K562 (cell line): ENCODE measurements at regions not wholly inside any gene's neighbourhood (a gene's known extent, or its start where the extent isn't known, plus 50 kb on each side); places are given as distances from the start of the nearest gene placed in this dataset.

Experiments
- ATAC-seq: fragments of 200-7000 bp; cut with Tn5 transposase; 3 replicates; pipeline ENCODE4 v1.9.1; 2020; ENCODE audit warnings: moderate library complexity
- BruUV-seq: library from RNA; stranded (reverse); fragments of 400-500 nt; replicated peaks from 2 replicates; lab custom pipeline; 2021; lab: Mats Ljungman, UMichigan
- CTCF ChIA-PET: fragments of 300-600 bp; formaldehyde crosslinking; extraction: SDS; loops from one replicate; lab custom pipeline; 2021; ENCODE audit warnings: low intra/inter-chr PET ratio; lab: Yijun Ruan, JAX
- POLR2A ChIA-PET: fragments of 300-600, 350-650 bp; sonication (Branson Sonifier 250); formaldehyde crosslinking; extraction: SDS; loops from one replicate; lab custom pipeline; 2021; ENCODE audit warnings: antibody characterized with exemption, inconsistent platforms; lab: Yijun Ruan, JAX
- DNase-seq, 4 experiments: peaks; one replicate each; pipeline versions ENCODE4 v3.0.0 to v3.0.0-alpha.2; 2011 to 2018; ENCODE audit warnings: low spot score in 3 of 4, mixed read lengths in 3 of 4; ENCODE audit errors: extremely low read depth in 1 of 4
- FAIRE-seq: peaks from 2 replicates; lab custom pipeline; 2011; peaks lifted over from hg19 to GRCh38; lab: Jason Lieb, UNC
- H2AFZ ChIP-seq: 2 replicates; pipeline ENCODE4 v1.6.0; 2011; ENCODE audit warnings: low read depth, low read length, control low read depth, inconsistent platforms
- H3K27ac ChIP-seq: fragments of 200-600 bp; 3 replicates; pipeline ENCODE4 v1.8.0; 2011; ENCODE audit warnings: low read depth, mild to moderate bottlenecking, control low read depth, inconsistent platforms, low read length, moderate library complexity, mixed read lengths; ENCODE audit errors: extremely low read depth
- H3K27me3 ChIP-seq, 2 experiments: fragments of 300-600 bp in 1 of 2; 2 replicates in 1 of 2; 3 replicates in 1 of 2; pipeline versions ENCODE4 v1.6.0 to v1.8.0; 2011; ENCODE audit warnings: inconsistent platforms in 2 of 2, low read length in 2 of 2, mild to moderate bottlenecking in 1 of 2, mixed read lengths in 1 of 2, moderate library complexity in 1 of 2; ENCODE audit not compliant: control insufficient read depth in 2 of 2, insufficient read depth in 2 of 2
- H3K36me3 ChIP-seq: fragments of 300-600 bp; 3 replicates; pipeline ENCODE4 v1.8.0; 2011; ENCODE audit warnings: mild to moderate bottlenecking, low read length, inconsistent platforms; ENCODE audit not compliant: control insufficient read depth, insufficient read depth
- H3K4me1 ChIP-seq, 2 experiments: fragments of 200-600 bp in 1 of 2; replicated peaks in 1 of 2; 2 replicates in 1 of 2; 3 replicates in 1 of 2; pipeline versions ENCODE4 v1.5.1 to v1.8.0; 2011; ENCODE audit warnings: inconsistent platforms in 2 of 2, low read length in 2 of 2, mild to moderate bottlenecking in 1 of 2, mixed read lengths in 1 of 2, moderate library complexity in 1 of 2; ENCODE audit not compliant: control insufficient read depth in 2 of 2, insufficient read depth in 2 of 2
- H3K4me2 ChIP-seq: 2 replicates; pipeline ENCODE4 v1.6.1; 2011; ENCODE audit warnings: low read length, control low read depth, inconsistent platforms, mixed read lengths; ENCODE audit not compliant: insufficient read depth
- H3K4me3 ChIP-seq: fragments of 200-600 bp; sonication (generic), shearing (Covaris generic); 2 replicates; pipeline ENCODE4 v1.5.1; 2016; ENCODE audit warnings: control low read depth, inconsistent platforms
- H3K79me2 ChIP-seq: fragments of 200-600 bp; 3 replicates; pipeline ENCODE4 v1.8.0; 2011; ENCODE audit warnings: low read length, inconsistent platforms; ENCODE audit not compliant: control insufficient read depth, insufficient read depth
- H3K9ac ChIP-seq, 2 experiments: 2 replicates each; pipeline versions ENCODE4 v1.6.0 to v1.6.1; 2011; ENCODE audit warnings: low read depth in 2 of 2, low read length in 2 of 2, control low read depth in 1 of 2, inconsistent platforms in 1 of 2, mild to moderate bottlenecking in 1 of 2, mixed read lengths in 1 of 2; ENCODE audit not compliant: insufficient read depth in 1 of 2
- H3K9me1 ChIP-seq: one replicate; pipeline ENCODE4 v1.6.0; 2011; ENCODE audit warnings: inconsistent platforms, mild to moderate bottlenecking, low read length, moderate library complexity; ENCODE audit not compliant: control insufficient read depth, insufficient read depth
- H3K9me3 ChIP-seq: replicated peaks from 2 replicates; pipeline ENCODE4 v1.5.1; 2011; ENCODE audit warnings: low read depth, low read length, inconsistent platforms; ENCODE audit not compliant: control insufficient read depth, insufficient read depth
- H4K20me1 ChIP-seq: replicated peaks from 2 replicates; pipeline ENCODE4 v1.6.1; 2011; ENCODE audit warnings: low read length, inconsistent platforms, mixed read lengths; ENCODE audit not compliant: control insufficient read depth, insufficient read depth
- C11orf30 ChIP-seq: fragments of 450-650 bp; IDR thresholded peaks from 2 replicates; pipeline ENCODE4 v1.6.1; 2016; ENCODE audit warnings: low read depth, mild to moderate bottlenecking
- CTBP1 ChIP-seq: fragments of 450-650 bp; IDR thresholded peaks from 2 replicates; pipeline ENCODE4 v1.6.1; 2016; ENCODE audit warnings: borderline replicate concordance
- DPF2 ChIP-seq: fragments of 450-650 bp; IDR thresholded peaks from 2 replicates; pipeline ENCODE4 v1.6.1; 2016
- ILF3 ChIP-seq: fragments of 450-650 bp; IDR thresholded peaks from 2 replicates; pipeline ENCODE4 v1.6.1; 2018; ENCODE audit warnings: antibody characterized with exemption, mild to moderate bottlenecking, moderate library complexity, borderline replicate concordance
- L3MBTL2 ChIP-seq: fragments of 450-650 bp; IDR thresholded peaks from 2 replicates; pipeline ENCODE4 v1.6.1; 2016; ENCODE audit warnings: mild to moderate bottlenecking, moderate library complexity
- NFIC ChIP-seq: fragments of 450-650 bp; IDR thresholded peaks from 2 replicates; pipeline ENCODE4 v1.6.1; 2017; ENCODE audit warnings: mild to moderate bottlenecking, inconsistent platforms
- NFIX ChIP-seq: fragments of 250-450 bp; sonication (Bioruptor Pico); IDR thresholded peaks from 2 replicates; pipeline ENCODE4 v1.4.0; 2020; ENCODE audit warnings: low read depth, mild to moderate bottlenecking, moderate library complexity
- NKRF ChIP-seq: fragments of 450-650 bp; IDR thresholded peaks from 2 replicates; pipeline ENCODE4 v1.6.1; 2016; ENCODE audit warnings: borderline replicate concordance
- PRMT5 ChIP-seq: sonication (generic); formaldehyde crosslinking; IDR thresholded peaks from 2 replicates; pipeline ENCODE4 v1.5.0; 2020; ENCODE audit warnings: missing genetic modification reagents
- SMAD1 ChIP-seq: fragments of 150-350 bp; IDR thresholded peaks from 2 replicates; pipeline ENCODE4 v1.6.1; 2014; ENCODE audit warnings: low read length, low read depth; ENCODE audit not compliant: partially characterized antibody
- TCF3 ChIP-seq: sonication (generic); formaldehyde crosslinking; IDR thresholded peaks from 2 replicates; pipeline ENCODE4 v1.4.0; 2020; ENCODE audit warnings: mild to moderate bottlenecking, missing genetic modification reagents
- ZNF316 ChIP-seq: fragments of 450-650 bp; IDR thresholded peaks from 2 replicates; pipeline ENCODE4 v1.6.1; 2016
- ZNF592 ChIP-seq: fragments of 450-650 bp; IDR thresholded peaks from 2 replicates; pipeline ENCODE4 v1.6.1; 2017; ENCODE audit warnings: antibody characterized with exemption, mild to moderate bottlenecking
- WGBS: fragments of 100-300 bp; shearing (Covaris generic); methylation state at CpG from one replicate; pipeline ENCODE4 v1.1.6; 2016; ENCODE audit warnings: low coverage, mixed read lengths; ENCODE audit not compliant: insufficient coverage; ENCODE audit errors: missing lambda C conversion rate; 5-methylcytosine and 5-hydroxymethylcytosine counted together
- in situ Hi-C: fragments of 300-500 bp; cut with MboI; formaldehyde crosslinking; loops from 4 replicates; pipeline ENCODE4 v1.15.0; 2018; ENCODE audit warnings: inconsistent platforms, mixed read lengths
- intact Hi-C: fragments of 100-400 bp; cut with micrococcal nuclease; formaldehyde crosslinking; loops from 2 replicates; pipeline ENCODE4 v1.14.2; 2022
- TF ChIP-seq, protein P1 (sequence below): fragments of 450-650 bp; IDR thresholded peaks from 2 replicates; pipeline ENCODE4 v1.6.1; 2018; ENCODE audit not compliant: partially characterized antibody

- in situ Hi-C loops, result no loop called here
- BruUV-seq, result no TSS peak
- TF ChIP-seq NKRF (no peak), CTBP1 (peak; percentile 32; the same call in 1 of the 2 replicates), ZNF592 (peak; percentile 37; the same call in 1 of the 2 replicates), PRMT5 (CRISPR knock-in tag) (no peak), TCF3 (CRISPR knock-in tag) (0 out of 2 replicates have a peak, but pooled peaks have one; percentile 9), SMAD1 (peak; percentile 56), NFIX (peak; percentile 81), ILF3 (no peak), C11orf30 (peak; percentile 54; the same call in 1 of the 2 replicates), DPF2 (0 out of 2 replicates have a peak, but pooled peaks have one; percentile 20), NFIC (peak; percentile 98), L3MBTL2 (0 out of 2 replicates have a peak, but pooled peaks have one; percentile 20), ZNF316 (0 out of 2 replicates have a peak, but pooled peaks have one; percentile 7)
- TF ChIP-seq, protein P1, sequence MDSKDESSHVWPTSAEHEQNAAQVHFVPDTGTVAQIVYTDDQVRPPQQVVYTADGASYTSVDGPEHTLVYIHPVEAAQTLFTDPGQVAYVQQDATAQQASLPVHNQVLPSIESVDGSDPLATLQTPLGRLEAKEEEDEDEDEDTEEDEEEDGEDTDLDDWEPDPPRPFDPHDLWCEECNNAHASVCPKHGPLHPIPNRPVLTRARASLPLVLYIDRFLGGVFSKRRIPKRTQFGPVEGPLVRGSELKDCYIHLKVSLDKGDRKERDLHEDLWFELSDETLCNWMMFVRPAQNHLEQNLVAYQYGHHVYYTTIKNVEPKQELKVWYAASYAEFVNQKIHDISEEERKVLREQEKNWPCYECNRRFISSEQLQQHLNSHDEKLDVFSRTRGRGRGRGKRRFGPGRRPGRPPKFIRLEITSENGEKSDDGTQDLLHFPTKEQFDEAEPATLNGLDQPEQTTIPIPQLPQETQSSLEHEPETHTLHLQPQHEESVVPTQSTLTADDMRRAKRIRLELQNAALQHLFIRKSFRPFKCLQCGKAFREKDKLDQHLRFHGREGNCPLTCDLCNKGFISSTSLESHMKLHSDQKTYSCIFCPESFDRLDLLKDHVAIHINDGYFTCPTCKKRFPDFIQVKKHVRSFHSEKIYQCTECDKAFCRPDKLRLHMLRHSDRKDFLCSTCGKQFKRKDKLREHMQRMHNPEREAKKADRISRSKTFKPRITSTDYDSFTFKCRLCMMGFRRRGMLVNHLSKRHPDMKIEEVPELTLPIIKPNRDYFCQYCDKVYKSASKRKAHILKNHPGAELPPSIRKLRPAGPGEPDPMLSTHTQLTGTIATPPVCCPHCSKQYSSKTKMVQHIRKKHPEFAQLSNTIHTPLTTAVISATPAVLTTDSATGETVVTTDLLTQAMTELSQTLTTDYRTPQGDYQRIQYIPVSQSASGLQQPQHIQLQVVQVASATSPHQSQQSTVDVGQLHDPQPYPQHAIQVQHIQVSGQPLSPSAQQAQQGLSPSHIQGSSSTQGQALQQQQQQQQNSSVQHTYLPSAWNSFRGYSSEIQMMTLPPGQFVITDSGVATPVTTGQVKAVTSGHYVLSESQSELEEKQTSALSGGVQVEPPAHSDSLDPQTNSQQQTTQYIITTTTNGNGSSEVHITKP, result peak; percentile 48
These were observed 77.7 kb upstream of the IGFBP5 start for GRCh38 chr2:216773072-216773471.

More at GRCh38 chr2:216773072-216773471, 77.7 kb upstream of the IGFBP5 start:
- intact Hi-C loops, result loop anchor here (10.0 kb wide), 1 partner anchor 142 kb away; no protein-coding TSS in a partner anchor
- no peaks in the 10 kb centered on the region for H3K36me3 ChIP-seq
- H3K9me3 ChIP-seq, result 0 out of 2 replicates have a peak, but pooled peaks cover 1% of the 10 kb centered on the region
- peaks cover 24 to 56% of the 10 kb centered on the region in 2 experiments for H3K4me1 ChIP-seq
- no peaks in the 10 kb centered on the region for H3K9me1 ChIP-seq
- no peak overlapping the region; the same call in 1 of the 2 replicates for H3K4me2 ChIP-seq
- no peaks in the 10 kb centered on the region for H4K20me1 ChIP-seq
- DNase-seq (peak; percentile 18 to 73 (median 25)), FAIRE-seq (no peak), ATAC-seq (no peak)
- WGBS, result 2% methylated on average over 8 of the region's 8 CpGs
- no peaks in the 10 kb centered on the region for H3K79me2 ChIP-seq
- no peak overlapping the region for H3K27ac ChIP-seq
- POLR2A ChIA-PET, result interaction anchor here (0.6 to 0.7 kb wide), 2 partner anchors 15 to 16 kb away, joined by 3 to 4 read pairs; no protein-coding TSS in a partner anchor
- CTCF ChIA-PET, result no interaction called here
- H2AFZ ChIP-seq, result no peak overlapping the region
- no peaks in the 10 kb centered on the region for H3K27me3 ChIP-seq
- H3K9ac ChIP-seq, result no peak overlapping the region
- H3K4me3 ChIP-seq, result no peak overlapping the region
